WERI-Rb-1 (cell line): ENCODE measurements at regions not wholly inside any gene's neighbourhood (a gene's known extent, or its start where the extent isn't known, plus 50 kb on each side); places are given as distances from the start of the nearest gene placed in this dataset.

ENCODE experiments used
- DNase-seq: peaks from one replicate; pipeline ENCODE4 v3.0.0-alpha.2; 2020
- H3K27ac ChIP-seq: fragments of 250-450 bp; sonication (Bioruptor Pico); 2 replicates; pipeline ENCODE4 v1.5.1; 2020; ENCODE audit warnings: mild to moderate bottlenecking, moderate library complexity
- H3K27me3 ChIP-seq: fragments of 250-450 bp; sonication (Bioruptor Pico); 2 replicates; pipeline ENCODE4 v1.5.1; 2021; ENCODE audit warnings: mild to moderate bottlenecking, low read depth, moderate library complexity; ENCODE audit not compliant: insufficient read depth, severe bottlenecking
- H3K36me3 ChIP-seq: fragments of 250-450 bp; sonication (Bioruptor Pico); 2 replicates; pipeline ENCODE4 v1.5.1; 2020; ENCODE audit warnings: mild to moderate bottlenecking, moderate library complexity
- H3K4me3 ChIP-seq: 2 replicates; pipeline ENCODE4 v1.5.1; 2011; ENCODE audit warnings: low read depth, mild to moderate bottlenecking, control low read depth, low read length
- H3K9me3 ChIP-seq: fragments of 250-450 bp; sonication (Bioruptor Pico); 2 replicates; pipeline ENCODE4 v1.5.1; 2021; ENCODE audit warnings: mild to moderate bottlenecking, moderate library complexity; ENCODE audit not compliant: severe bottlenecking
- TF ChIP-seq, protein P1 (sequence below): IDR thresholded peaks from 2 replicates; pipeline ENCODE4 v1.5.1; 2011; ENCODE audit warnings: low read depth, mild to moderate bottlenecking, control low read depth, inconsistent platforms, low read length

DNA sequence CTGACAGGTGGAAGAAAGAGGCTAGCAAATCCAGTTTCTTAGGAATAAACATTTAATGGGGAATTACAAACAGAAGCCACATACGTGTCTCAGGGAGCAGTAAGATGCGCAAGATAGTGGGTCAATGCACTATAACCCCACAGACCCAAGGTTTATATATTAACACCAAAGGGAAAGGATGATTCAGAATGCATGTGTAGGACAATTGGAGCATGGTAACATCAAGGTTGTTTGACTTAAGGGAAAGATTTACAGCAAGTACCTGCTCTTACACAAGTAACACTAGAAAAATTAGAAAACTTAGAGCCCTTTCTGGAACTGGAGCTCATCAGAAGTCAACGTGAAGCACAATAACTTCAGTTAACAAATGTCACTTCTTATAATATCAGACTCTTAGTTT, 161.1 kb upstream of the ZWINT start:
- no peak overlapping the region for H3K27ac ChIP-seq
- no peaks in the 10 kb centered on the region for H3K27me3 ChIP-seq
- no peak for DNase-seq
- no peak overlapping the region for H3K4me3 ChIP-seq
- H3K36me3 ChIP-seq = no peaks in the 10 kb centered on the region
- no peaks in the 10 kb centered on the region for H3K9me3 ChIP-seq
- TF ChIP-seq, protein P1, sequence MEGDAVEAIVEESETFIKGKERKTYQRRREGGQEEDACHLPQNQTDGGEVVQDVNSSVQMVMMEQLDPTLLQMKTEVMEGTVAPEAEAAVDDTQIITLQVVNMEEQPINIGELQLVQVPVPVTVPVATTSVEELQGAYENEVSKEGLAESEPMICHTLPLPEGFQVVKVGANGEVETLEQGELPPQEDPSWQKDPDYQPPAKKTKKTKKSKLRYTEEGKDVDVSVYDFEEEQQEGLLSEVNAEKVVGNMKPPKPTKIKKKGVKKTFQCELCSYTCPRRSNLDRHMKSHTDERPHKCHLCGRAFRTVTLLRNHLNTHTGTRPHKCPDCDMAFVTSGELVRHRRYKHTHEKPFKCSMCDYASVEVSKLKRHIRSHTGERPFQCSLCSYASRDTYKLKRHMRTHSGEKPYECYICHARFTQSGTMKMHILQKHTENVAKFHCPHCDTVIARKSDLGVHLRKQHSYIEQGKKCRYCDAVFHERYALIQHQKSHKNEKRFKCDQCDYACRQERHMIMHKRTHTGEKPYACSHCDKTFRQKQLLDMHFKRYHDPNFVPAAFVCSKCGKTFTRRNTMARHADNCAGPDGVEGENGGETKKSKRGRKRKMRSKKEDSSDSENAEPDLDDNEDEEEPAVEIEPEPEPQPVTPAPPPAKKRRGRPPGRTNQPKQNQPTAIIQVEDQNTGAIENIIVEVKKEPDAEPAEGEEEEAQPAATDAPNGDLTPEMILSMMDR = no peak

DNA sequence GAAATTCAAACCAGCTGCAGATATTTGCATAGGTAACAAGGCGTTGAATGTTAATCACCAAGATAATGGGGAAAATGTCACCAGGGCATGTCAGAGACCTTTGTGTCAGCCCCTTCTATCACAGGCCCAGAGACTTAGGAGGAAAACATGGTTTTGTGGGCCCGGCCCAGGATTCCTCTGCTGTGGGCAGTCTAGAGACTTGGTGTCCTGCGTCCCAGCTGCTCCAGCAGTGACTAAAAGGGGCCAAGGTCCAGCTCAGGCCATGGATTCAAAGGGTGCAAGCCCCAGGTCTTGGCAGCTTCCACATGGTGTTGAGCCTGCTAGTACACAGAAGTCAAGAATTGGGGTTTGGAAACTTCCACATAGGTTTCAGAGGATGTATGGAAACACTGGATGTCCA, 147.5 kb upstream of the ZWINT start:
- Histone ChIP-seq H3K27ac (no peak overlapping the region), H3K4me3 (no peak overlapping the region), H3K9me3 (no peaks in the 10 kb centered on the region), H3K27me3 (no peaks in the 10 kb centered on the region), H3K36me3 (no peaks in the 10 kb centered on the region)
- TF ChIP-seq, protein P1 = no peak
- DNase-seq = no peak

DNA sequence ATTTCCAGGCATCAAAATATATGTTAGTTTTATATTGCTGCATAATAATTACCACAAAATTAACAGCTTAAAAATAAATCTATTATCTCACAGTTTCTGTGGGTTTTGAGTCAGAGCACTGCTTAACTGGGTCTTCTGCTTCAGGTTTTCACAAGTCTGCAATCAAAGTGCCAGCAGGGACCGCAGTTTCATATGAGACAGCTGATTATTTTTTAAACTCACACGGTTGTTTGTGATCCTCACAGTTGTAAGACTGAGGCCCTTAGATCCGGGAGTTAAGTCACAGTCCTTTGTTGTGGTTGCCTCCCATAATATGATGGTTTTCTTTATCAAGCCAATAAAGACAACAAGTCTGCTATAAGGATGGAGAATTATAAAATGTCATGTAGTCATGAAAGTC, 146.0 kb upstream of the ZWINT start:
- Histone ChIP-seq H3K4me3 (no peak overlapping the region), H3K27me3 (no peaks in the 10 kb centered on the region), H3K36me3 (no peaks in the 10 kb centered on the region), H3K9me3 (no peaks in the 10 kb centered on the region), H3K27ac (no peak overlapping the region)
- no peak for DNase-seq
- TF ChIP-seq, protein P1 = no peak

DNA sequence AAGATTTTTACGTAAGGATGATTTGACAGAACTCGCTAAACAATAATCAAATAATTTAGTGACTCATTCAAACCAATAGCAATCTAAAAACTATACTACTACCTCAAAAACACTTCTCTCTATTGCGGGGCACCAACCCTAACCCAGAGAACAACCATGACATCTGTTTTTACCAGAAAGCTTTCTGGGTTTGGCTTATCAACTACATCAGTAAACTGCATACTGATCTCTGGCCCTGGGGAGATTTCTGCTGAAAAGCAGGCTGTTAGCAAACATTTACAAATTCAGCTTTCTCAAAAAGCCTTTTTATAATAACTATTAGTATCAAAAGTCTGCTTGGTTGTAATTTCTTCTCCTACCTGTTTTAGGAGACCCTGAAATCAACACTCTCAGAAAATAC, 144.5 kb upstream of the ZWINT start:
- Histone ChIP-seq H3K27ac (no peak overlapping the region), H3K9me3 (no peaks in the 10 kb centered on the region), H3K36me3 (no peaks in the 10 kb centered on the region), H3K4me3 (no peak overlapping the region), H3K27me3 (no peaks in the 10 kb centered on the region)
- no peak for DNase-seq
- TF ChIP-seq, protein P1 = no peak

DNA sequence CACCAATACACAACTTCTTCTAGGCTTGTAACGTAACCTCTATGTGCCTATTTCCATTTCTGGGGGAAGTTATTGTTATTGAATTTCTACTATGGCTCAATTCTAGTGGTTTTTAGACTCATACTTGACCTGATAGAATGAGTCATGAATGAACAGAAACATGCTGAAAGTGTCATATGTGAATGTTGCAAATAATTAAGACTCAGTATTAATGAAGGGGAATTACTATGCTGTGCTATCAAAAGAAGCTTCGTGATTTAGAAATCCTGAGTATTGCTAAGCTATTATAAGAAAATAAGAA, 135.1 kb upstream of the ZWINT start:
- Histone ChIP-seq H3K36me3 (no peaks in the 10 kb centered on the region), H3K27me3 (no peaks in the 10 kb centered on the region), H3K9me3 (no peaks in the 10 kb centered on the region), H3K27ac (no peak overlapping the region), H3K4me3 (no peak overlapping the region)
- no peak for DNase-seq
- TF ChIP-seq, protein P1 = no peak

DNA sequence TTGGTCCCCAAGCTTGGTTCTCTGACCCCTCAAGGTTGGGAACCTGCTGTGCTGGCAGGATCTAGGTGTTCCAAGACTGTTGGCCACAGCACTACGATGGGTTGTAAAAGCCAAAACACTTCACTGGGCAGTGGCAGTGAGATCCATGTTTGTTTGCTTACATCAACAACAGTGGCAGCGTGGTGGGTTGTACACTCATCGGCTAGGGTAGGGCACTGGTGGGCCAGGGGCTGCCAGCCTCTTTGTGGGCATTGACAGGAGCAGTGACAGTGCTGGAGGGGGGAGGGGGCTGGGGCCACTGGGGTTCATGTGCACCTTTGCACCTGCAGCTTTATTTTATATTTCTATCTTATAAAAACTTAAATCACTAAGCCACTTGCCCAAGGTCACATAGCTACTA, 126.7 kb upstream of the ZWINT start:
- H3K4me3 ChIP-seq = no peak overlapping the region
- no peaks in the 10 kb centered on the region for H3K27me3 ChIP-seq
- no peaks in the 10 kb centered on the region for H3K9me3 ChIP-seq
- H3K27ac ChIP-seq = no peak overlapping the region
- H3K36me3 ChIP-seq = no peaks in the 10 kb centered on the region
- TF ChIP-seq, protein P1 = no peak
- DNase-seq = no peak
